ENCODE measurements at regions not wholly inside any gene's neighbourhood (a gene's known extent, or its start where the extent isn't known, plus 50 kb on each side); places are given as distances from the start of the nearest gene placed in this dataset.
"Not testable (repeated sequence)": the region's sequence is repeated elsewhere in the genome, so short reads cannot be mapped to it uniquely, and the experiment has no call there.

DNA sequence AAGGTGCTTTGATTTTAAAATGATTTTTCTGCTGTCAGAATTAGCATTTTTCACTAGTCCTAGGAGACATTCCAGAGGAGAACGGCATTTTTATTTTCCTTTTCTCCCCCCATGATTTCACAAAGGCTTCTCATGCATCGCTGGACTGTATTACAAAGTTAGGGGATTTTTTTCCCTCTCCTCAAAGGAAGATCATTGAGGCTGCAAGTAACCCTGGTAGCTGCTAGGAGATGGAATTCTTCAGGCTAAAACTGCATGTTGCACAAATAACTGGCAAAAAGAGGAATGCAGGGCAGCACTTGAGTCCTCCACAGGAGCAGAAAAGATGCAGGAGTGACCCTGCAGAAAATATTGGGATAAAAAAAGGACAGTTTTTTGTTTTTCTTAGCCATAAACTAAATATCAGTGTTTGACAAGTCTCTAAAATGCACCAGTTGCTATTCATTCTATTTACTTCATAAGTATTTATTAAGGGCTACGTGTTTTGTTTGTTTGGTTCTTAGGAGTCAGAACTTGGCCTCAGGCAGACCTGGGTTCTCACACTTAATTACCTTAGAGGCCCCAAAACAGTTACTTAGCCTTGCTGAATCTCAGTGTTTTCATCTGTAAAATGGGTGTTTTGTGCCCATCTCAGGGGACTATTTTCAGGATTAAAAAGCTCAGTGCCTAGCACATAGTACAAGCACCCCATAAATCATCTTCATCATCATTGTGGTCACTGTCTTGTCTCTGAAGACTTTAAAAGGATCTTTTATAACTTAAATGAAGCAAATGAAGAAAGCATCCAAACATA is 144.5 kb upstream of the ID4 start:
- DNase-seq (ENCODE audit: low spot score) = peak; percentile 34

DNA sequence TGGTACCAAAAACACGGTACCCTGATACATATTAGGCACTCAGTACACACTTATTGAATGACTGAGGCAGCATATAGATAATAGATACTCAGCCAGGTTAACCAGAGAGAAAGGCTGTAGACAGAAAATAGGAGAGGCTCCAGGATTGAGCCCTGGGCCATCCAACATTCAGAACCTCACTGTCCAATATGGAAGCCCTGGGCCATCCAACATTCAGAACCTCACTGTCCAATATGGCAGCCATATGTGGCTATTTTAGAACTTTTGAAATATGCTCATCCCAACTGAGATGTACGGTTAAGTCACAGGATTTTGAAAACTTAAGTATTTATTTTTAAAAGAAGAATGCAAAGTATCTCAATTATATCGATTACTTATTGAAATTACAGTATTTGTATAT is 142.5 kb upstream of the ID4 start:
- no peak for DNase-seq (ENCODE audit: low spot score)

DNA sequence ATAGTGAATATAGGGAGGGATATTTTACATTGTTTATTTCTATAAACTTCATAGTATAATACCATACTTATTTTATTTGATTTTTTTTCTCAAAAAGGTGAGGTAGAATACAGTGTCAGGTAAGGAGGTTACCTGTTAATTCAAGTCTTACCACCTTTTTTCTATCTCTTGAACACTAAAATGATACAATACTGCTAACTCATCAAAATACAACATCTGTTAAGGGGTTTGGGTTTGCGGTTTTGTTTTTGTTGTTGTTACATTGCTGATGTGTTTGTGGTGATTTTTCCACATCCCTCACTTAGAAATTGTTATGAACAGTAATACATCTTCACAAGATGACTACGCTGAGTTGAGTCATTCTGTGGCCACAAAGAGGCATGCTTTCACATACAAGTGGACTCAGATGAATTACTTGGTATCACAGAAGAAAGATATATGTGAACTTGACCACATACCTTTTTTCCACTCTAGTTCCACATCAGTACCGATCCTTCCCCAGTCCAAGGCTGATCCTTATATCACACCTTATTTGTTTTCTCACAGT is 139.4 kb upstream of the ID4 start:
- DNase-seq (ENCODE audit: low spot score) = no peak

DNA sequence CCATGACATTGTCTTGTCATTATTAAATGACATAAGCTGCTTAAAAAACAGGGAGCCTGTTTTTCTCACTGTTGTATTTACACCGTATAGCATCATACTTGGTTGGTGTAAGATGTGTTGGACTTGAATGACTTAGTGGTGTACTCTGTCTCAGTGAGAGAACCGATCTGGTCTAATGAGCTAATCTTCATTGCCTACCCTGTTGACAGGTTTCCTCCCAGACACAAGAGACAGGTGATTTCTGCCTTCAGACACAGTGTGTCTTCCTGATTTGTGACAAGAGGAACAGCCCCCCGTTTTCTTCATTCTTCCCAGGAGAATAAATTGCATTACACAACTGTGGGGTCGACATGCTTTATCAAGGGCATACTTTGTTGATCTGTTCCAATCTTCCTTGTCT is 137.2 kb upstream of the ID4 start:
- DNase-seq (ENCODE audit: low spot score) = no peak

DNA sequence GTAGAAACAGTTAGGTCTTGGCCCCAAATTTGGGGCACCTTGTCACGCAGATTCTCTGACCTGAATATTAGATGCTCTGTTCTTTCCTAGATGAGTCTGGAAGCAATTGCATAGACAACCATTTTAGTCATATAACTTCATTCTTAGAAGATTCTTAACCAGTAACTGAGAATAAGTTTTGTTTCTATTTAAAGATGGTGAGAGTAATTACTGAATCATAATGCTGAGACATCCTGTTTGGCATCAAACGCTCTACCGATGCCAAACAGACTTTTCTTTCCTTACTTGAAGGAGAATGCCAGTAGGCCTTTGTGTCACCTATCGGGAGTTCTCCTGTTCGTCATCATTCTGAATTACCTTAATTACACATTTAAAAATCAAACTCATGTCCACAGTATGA is 131.6 kb upstream of the ID4 start:
- no peak for DNase-seq (ENCODE audit: low spot score)

DNA sequence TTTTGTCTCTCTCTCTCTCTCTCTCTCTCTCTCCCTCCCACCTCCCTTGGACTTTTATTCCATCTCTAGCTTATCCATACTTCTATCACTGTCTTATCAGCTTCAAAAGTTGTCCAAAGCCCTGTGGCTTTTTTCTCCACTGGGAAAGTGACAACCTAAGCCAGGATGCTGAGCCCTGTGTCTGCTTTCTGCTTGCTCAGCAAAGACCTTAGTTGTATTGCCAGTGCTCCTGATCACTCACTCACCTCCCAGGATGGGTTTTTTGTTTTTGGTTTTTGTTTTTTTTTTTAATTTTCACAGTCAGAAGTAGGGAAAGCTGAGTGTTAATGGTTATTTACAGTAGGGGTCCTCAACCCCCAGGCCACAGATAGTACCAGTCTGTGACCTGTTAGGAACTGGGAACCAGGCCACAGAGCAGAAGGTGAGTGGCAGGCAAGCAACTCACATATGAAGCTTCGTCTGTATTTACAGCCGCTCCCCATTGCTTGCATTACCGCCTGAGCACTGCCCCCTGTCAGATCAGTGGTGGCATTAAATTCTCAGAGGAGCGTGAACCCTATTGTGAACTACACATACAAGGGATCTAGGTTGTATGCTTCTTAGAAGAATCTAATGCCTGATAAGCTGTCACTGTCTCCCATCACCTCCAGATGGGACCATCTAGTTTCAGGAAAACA is 125.0 kb upstream of the ID4 start:
- peak; percentile 15 for DNase-seq (ENCODE audit: low spot score)

DNA sequence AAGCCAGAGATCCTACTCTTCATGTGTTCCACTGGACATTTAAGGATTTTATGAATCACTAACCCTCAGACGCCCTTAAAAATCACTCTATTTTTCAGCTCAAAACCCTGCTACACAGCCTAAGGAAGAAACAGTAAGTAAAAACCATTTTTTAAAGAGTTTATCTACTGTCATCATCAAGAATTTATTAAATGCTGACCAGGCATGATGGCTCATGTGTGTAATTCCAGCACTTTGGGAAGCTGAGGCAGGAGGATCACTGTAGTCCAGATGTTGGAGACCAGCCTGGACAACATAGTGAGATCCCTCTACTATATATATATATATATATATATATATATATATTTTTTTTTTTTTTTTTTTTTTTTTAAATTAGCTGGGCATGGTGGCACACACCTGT is 124.2 kb upstream of the ID4 start:
- no peak for DNase-seq (ENCODE audit: low spot score)

DNA sequence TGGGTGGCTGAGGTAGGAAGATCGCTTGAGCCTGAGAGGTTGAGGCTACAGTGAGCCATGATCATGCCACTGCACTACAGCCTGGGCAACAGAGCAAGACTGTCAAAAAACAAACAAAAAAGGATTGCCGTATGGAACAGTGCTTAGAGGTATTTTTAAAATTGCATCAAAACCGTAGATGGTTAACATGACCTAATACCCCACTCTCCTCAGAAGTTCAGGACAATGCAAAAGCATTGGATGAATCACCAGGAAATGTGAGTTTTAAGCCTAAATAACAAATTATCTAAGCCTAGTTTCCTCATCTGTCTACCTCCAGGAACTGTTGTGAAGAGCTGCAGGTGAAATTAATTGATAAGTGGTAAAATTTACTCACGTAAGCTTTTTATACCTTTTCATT is 123.8 kb upstream of the ID4 start:
- no peak for DNase-seq (ENCODE audit: low spot score)

DNA sequence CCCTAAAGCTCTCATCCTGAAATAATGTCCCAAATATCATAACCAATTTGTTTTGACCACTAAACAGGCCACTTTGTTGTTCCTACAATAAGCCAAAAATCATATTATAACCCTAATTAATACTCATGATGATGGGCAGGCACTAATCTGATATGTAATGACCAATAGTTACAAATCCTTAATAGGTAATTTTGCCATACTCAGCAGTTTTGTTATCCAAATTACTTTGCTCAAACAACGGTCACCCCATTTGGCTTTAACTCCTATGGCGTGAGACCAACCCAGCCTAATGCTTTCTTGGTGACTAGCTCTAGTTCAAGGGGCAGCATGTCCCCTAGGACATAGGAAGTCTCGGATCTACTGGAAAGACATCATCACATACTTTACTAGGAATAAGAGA is 123.2 kb upstream of the ID4 start:
- no peak for DNase-seq (ENCODE audit: low spot score)

DNA sequence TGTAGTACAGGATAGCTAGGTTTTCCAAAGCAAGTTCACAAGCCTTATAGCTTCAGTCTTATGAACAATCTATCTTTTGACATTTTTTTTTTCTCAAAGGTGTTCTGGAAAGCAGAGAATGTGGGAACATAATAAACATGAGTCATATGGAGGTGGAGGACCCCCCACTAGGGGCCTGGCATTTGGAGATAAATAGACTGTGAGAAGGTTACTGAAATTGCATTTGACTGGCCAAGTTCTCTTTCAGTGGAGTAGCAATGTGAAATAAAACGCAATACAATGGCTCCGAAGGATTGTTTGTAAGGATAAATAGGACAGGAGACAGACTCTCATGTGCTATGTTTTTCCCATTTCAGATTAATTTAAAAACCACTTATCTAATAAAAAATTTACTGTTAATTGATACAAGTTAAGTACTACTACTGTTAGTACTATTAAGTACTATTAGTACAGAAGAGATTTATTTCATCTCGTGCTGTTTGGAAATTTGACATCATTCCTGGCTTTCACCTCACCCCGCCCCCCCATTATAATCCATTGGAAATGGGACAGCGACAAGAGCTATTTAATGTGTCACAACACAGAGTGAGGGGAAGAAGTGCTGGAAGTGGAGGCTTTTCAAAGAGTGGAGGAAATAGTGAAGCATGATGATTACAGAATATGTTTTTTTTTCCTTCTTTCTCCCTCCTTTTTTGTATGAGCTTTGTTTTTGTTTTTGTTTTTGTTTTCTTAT is 122.6 kb upstream of the ID4 start:
- DNase-seq (ENCODE audit: low spot score) = peak; percentile 57

DNA sequence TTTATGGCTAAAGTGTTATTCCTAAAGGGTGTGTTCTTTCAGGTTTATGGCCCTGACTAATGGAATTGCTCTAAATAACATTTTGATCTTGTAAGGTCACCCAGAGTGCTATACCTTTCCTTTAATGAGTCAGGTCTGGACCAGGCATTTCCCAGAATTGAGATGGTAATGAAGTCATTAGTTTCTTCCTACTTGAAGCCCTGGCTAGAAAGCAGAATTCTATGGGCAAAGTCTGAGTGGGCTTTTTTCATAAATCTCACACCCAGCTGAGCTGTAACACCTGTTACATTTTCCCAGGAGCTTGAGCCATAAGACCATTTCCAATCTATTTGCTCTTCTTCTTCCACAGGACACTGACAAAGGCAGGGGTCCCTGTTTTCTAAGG is 122.0 kb upstream of the ID4 start:
- DNase-seq (ENCODE audit: low spot score) = no peak

DNA sequence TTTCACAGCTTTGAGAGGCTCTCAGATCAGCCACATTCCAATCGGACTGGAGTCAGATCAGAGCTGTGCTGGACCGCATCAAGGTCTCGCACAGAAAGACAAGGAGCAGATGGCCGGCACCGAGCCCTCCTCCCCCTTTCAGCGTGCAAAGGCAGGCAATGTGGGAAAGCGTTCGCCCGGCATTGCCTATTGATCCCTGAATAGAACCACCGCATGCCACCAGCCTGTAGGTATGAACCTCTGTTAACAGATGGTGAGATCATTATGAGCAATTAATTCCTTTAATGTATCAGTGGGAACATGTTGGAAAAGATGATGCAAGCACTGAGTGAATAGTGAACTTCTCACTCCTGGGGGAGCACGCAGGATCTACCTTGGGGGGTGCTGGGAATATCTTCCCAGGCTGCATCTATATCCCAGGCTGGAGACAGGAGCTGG is 117.5 kb upstream of the ID4 start:
- peak; percentile 21 for DNase-seq (ENCODE audit: low spot score)

DNA sequence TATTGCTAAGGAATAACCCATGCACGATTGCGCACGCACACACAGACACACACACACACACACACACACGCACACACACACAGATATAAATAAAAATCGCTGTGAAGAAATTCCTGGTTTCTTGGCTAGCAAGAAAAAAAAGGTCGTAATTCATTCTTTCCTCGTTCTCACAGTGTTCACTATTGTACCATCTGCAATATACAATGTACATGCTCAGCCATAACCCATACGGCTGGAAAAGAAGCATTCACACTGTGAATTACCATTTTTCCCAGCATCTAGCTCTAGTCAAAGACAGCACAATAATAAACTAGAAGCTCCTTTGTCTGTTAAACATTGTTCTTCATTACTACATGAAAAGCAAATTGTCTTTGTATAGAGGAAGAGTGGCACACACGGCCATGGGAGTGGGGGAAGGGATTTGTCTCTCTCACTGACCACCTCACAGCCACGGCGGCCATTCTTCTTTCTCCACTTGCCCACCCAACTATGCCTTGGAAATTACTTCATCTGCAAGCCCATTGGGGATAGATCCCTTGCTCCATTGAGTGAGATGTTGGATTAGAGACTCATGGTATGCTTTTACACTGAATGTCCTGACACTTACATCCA is 115.3 kb upstream of the ID4 start:
- no peak for DNase-seq (ENCODE audit: low spot score)

DNA sequence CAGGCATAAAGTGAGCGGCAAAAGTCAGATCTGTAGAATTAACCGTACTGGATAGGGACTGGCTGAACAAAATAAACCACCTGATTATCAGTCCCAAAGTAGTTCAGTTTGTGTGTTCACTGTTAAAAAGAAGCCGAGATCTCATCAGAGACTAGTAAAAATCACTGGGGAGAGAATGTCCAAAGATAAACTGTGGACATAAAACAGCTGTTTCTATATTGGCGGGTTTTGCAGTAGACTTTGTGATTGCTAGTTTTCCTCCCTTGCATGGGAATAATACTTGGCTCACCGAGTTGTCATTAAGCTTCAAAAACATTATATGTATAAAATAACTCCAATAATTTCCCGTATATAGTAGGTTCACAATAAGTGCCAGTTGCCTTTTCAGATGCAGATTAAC is 114.2 kb upstream of the ID4 start:
- no peak for DNase-seq (ENCODE audit: low spot score)

DNA sequence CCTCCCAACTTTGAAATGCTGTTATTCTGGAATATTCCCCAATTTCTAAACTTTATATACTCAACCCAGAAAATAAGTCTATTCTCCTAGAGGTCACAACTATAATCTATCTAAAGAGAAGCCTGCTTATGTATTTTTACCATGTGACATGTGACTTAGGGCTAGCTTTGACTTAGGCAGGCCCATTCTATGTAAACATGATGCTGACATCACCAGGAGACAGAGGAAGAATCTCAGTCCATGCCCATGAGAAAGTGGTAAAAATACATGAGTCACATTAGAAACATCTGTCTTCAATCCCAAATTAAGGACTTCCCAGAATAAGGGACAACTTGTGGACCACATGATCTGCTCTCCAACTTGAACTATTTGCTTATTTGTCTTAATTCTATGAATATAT is 113.6 kb upstream of the ID4 start:
- no peak for DNase-seq (ENCODE audit: low spot score)

DNA sequence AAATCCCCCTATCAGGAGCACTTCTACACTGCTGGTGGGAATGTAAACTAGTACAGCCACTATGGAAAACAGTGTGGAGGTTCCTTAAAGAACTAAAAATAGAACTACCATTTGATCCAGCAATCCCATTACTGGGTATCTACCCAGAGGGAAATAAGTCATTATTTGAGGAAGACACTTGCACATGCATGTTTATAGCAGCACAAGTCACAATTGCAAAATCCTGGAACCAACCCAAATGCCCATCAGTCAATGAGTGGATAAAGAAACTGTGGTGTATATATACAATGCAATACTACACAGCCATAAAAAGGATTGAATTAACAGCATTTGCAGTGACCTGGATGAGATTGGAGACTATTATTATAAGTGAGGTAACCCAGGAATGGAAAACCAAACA is 111.7 kb upstream of the ID4 start:
- not testable (repeated sequence) for DNase-seq (ENCODE audit: low spot score)

DNA sequence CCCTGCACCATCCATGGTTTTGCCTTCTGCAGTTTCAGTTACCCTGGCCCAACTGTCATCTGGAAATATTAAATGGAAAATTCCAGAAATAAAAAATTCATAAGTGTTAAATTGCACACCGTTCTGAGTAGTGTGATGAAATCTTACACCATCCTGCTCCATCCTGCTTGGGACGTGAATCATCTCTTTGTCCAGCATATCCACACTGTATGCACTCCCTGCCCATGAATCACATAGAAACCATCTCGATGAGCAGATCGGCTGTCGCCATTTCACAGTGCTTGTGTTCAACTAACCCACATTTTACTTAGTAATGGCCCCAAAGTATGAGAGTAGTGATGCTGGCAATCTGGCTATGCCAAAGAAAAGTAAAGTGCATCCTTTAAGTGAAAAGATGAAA is 105.9 kb upstream of the ID4 start:
- no peak for DNase-seq (ENCODE audit: low spot score)

DNA sequence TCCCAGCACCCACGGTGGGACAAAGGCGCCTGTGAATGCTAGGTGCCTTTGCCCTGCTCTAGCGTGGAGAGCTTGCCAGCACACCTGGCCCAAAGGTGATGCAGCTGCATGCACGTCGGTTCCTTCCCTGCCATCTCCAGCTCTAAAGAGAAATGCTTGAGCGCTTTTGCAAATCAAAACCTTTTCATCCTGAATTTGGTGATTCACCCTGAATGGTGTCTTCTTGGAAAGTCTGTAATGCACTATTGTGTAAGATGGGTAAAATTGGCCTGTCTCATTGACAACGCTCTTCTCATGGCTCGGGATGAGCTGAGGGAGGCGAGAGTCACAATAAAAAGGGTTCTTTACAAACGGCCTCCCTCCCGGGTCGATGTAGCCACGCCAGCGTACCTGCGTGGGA is 103.1 kb upstream of the ID4 start:
- no peak for DNase-seq (ENCODE audit: low spot score)

DNA sequence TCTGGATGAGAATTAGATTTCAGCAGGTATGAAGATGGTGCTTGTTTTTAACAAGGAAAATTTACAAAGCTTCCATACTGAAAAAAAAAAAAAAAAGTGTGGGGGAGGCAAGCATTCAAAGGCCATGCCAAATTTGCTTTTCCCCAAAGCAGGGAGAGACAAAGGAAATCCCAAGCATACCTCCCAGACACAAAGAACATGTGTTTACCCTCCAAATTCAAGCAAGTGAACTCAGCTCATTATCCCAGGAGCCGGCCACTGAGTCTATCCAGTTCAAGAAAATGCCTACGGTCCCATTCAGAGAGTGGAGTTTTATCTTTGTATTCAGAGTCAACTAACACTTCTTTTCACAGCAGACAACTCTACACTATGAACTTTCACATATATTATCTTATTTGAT is 102.7 kb upstream of the ID4 start:
- DNase-seq (ENCODE audit: low spot score) = no peak

DNA sequence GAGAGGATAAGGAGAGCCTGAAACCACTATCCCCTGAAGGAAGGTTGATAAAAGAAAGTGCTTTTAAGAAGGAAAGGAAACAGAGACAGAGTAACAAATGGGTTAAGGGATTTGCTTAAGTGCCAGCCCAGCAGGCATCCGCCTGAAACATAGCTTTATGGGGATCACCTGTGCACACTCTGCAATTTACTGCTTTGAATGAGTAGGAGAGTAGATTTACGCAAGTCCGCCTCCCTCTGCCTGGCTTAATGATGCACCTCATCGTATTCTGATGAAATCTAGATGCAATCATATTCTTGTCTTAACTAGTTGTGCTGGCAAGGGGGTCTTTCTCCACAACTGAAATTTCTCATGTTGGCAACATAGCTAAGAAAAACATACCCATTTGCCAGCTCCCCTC is 101.1 kb upstream of the ID4 start:
- no peak for DNase-seq (ENCODE audit: low spot score)

DNA sequence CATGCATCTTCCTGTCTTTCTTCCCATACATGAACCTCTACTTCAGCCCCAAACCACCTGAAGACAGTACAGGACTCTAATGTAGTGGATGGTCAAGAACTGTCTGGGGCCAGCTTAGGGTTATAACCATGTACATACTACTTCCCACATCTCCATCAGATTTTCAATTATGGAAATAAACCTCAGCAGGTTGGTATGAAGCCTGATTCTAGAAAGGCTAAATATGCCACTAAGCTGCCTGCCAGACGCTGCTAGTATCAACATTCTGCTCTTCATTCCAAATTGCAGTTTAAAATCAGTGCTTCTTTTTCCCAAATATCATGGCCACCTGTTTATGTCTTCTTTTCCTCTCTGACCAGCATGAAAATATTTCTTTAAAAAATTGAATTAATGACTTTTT is 99.2 kb upstream of the ID4 start:
- no peak for DNase-seq (ENCODE audit: low spot score)

DNA sequence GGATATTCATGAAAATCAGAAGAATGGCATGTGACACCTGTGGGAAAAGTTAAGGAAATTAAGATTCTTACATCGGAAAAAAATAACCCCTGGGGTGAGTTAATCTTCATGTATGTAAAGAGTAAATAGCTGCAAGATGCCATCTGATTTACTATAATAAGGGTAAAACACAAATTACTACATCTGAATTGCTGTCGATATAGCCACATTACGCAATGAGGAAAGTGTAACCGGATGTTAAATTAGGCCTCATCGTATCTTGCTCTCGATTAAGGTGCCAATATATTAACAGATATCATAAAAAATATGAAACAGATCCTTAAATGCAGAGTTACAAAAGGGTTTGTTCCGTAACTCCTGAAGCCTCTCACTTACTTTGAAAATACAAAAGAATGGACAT is 87.4 kb upstream of the ID4 start:
- no peak for DNase-seq (ENCODE audit: low spot score)

DNA sequence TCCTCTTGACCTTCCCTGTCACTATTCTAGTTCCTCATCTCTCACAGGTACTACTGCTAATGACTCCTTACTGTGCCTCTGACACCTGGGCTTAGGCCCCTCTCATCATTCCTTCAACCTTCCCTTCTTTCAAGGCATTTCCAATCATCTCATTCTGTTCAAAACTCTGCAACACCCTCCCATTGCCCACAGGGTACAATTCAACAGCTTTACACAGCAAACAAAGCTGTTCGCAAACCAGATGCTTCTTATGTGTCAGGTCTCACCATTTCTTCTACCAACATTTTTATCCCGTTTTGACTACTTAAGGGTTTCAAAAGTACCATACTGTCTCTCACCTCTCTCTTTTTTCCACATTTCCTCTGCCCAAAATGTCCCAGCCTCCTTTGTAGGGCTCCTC is 84.4 kb upstream of the ID4 start:
- DNase-seq (ENCODE audit: low spot score) = no peak

Measured in cerebellar cortex (tissue), 1 donor.